Stomach (tissue), 8 donors: ENCODE measurements at regions not wholly inside any gene's neighbourhood (a gene's known extent, or its start where the extent isn't known, plus 50 kb on each side); places are given as distances from the start of the nearest gene placed in this dataset.

Source experiments
- DNase-seq, 2 donors: peaks; one replicate each; pipeline versions ENCODE4 v3.0.0 to v3.0.0-alpha.2; 2013 to 2019
- H3K27ac ChIP-seq, 5 donors: fragments of 200-600 bp in 4 of 5; sonication (generic) in 4 of 5; one replicate each; pipeline ENCODE4 v1.5.1; 2013 to 2019; ENCODE audit warnings: mild to moderate bottlenecking in 1 of 5, moderate library complexity in 1 of 5
- H3K27me3 ChIP-seq, 3 donors: fragments of 200-600 bp; sonication (generic); one replicate each; pipeline ENCODE4 v1.5.1; 2017 to 2019; ENCODE audit warnings: mixed run types in 1 of 3
- H3K36me3 ChIP-seq, 4 donors: fragments of 200-600 bp; sonication (generic); 1 replicate in 3 of 4; 2 replicates in 1 of 4; pipeline ENCODE4 v1.5.1; 2016 to 2019
- H3K4me1 ChIP-seq, 4 donors: fragments of 200-600 bp; sonication (generic); one replicate each; pipeline ENCODE4 v1.5.1; 2016 to 2019
- H3K4me3 ChIP-seq, 4 donors: fragments of 200-600 bp; sonication (generic) in 3 of 4; one replicate each; pipeline ENCODE4 v1.5.1; 2016 to 2019; ENCODE audit warnings: mild to moderate bottlenecking in 1 of 4
- H3K9me3 ChIP-seq, 4 donors: fragments of 200-600 bp; sonication (generic); one replicate each; pipeline ENCODE4 v1.5.1; 2016 to 2019
- EP300 ChIP-seq: sonication (generic); formaldehyde crosslinking; IDR thresholded peaks from one replicate; pipeline ENCODE4 v1.6.1; 2017; ENCODE audit warnings: antibody characterized with exemption
- POLR2A ChIP-seq, 4 donors: fragments of 450-650 bp; IDR thresholded peaks; one replicate each; pipeline ENCODE4 v1.6.1; 2016; ENCODE audit warnings: antibody characterized with exemption in 4 of 4, control low read depth in 2 of 4, mild to moderate bottlenecking in 1 of 4, moderate library complexity in 1 of 4
- POLR2AphosphoS5 ChIP-seq, 3 donors: sonication (generic); formaldehyde crosslinking; IDR thresholded peaks; one replicate each; pipeline ENCODE4 v1.6.1; 2016; ENCODE audit warnings: antibody characterized with exemption in 3 of 3
- WGBS, 5 donors: extraction: QIAGEN DNeasy Blood & Tissue Kit in 3 of 5; methylation state at CpG; one replicate each; pipeline versions ENCODE4 v1.1.5 to v1.1.7; 2013 to 2018; 5-methylcytosine and 5-hydroxymethylcytosine counted together
- intact Hi-C: fragments of 100-400 bp; cut with DNase I; formaldehyde crosslinking; loops from one replicate; pipeline ENCODE4 v1.15.1; 2023; ENCODE audit warnings: low total_unique reads
- TF ChIP-seq, protein P1 (sequence below), 7 experiments: fragments of 450-650 bp in 4 of 7; fragments of 200-600 bp in 3 of 7; sonication (generic) in 3 of 7; IDR thresholded peaks; one replicate each; pipeline ENCODE4 v1.5.1; 2016 to 2019; ENCODE audit warnings: antibody characterized with exemption in 7 of 7, control low read depth in 2 of 7, mild to moderate bottlenecking in 1 of 7
- donor health status: healthy with polysubstance abuse.
- donor health status: Bipolar disorder and iron deficiency.
- donor health status: healthy.

DNA sequence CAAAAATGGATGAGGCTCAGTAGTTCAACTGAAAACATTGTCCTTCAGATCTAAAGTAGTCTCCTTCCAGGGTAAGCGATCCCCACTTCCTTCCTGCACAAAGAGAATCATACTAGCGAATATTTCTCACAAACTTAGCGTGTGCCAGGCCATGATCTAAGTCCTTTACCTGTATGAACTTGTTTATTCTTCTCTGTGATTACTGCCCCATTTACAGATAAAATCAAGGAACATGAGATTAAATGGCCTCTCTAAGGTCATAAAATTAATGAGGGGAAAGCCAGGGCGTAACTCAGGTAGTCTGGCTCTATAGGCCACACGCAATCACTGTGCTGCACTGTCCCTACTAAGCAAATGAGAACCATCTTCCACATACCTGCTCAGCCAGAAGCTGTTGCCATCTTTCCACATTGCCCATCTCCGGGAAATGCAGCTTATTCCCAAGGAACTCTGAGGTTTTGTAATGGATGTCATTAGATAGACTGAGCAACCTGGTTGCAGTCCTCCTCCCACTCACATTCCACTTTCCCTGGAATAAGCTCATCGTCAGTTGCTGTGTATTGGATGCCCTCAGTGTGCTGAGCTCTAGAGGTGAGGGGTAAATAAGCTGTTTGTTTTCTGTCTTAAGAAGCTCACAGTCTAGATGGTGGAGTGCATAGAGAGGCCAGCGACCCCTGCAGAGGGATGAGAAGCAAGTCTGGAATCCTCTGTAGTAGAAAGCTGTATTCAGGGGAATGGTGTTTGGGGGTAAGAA lies 146.3 kb downstream of the SNX19 start:
- no peak for DNase-seq
- intact Hi-C loops: no loop called here
- no peaks in the 10 kb centered on the region for H3K36me3 ChIP-seq
- no peaks in the 10 kb centered on the region for H3K27me3 ChIP-seq
- no peak overlapping the region for H3K27ac ChIP-seq
- WGBS, 5 donors: 60 to 77% (median 70%) methylated on average over 8 of the region's 8 CpGs
- H3K4me3 ChIP-seq: no peak overlapping the region
- H3K4me1 ChIP-seq: peaks cover 0 to 16% (median 7%) of the 10 kb centered on the region in 4 donors
- H3K9me3 ChIP-seq: no peaks in the 10 kb centered on the region
- TF ChIP-seq POLR2A (IDR thresholded peaks at IDR 0.05) (no peak), EP300 (no peak), POLR2AphosphoS5 (IDR thresholded peaks at IDR 0.05) (no peak)
- TF ChIP-seq, protein P1, sequence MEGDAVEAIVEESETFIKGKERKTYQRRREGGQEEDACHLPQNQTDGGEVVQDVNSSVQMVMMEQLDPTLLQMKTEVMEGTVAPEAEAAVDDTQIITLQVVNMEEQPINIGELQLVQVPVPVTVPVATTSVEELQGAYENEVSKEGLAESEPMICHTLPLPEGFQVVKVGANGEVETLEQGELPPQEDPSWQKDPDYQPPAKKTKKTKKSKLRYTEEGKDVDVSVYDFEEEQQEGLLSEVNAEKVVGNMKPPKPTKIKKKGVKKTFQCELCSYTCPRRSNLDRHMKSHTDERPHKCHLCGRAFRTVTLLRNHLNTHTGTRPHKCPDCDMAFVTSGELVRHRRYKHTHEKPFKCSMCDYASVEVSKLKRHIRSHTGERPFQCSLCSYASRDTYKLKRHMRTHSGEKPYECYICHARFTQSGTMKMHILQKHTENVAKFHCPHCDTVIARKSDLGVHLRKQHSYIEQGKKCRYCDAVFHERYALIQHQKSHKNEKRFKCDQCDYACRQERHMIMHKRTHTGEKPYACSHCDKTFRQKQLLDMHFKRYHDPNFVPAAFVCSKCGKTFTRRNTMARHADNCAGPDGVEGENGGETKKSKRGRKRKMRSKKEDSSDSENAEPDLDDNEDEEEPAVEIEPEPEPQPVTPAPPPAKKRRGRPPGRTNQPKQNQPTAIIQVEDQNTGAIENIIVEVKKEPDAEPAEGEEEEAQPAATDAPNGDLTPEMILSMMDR (IDR thresholded peaks at IDR 0.05): no peak

- DNase-seq: no peak
- no peaks in the 10 kb centered on the region for H3K36me3 ChIP-seq
- H3K9me3 ChIP-seq: no peaks in the 10 kb centered on the region
- TF ChIP-seq POLR2AphosphoS5 (IDR thresholded peaks at IDR 0.05): peak in 2 of 3 donors; percentile 9 to 23
- TF ChIP-seq EP300: no peak
- TF ChIP-seq, protein P1 (IDR thresholded peaks at IDR 0.05): no peak
- TF ChIP-seq POLR2A (IDR thresholded peaks at IDR 0.05): no peak
- no peak overlapping the region for H3K4me3 ChIP-seq
- H3K27me3 ChIP-seq: no peaks in the 10 kb centered on the region
- intact Hi-C loops: no loop called here
- peaks cover 0 to 16% (median 7%) of the 10 kb centered on the region in 4 donors for H3K4me1 ChIP-seq
- WGBS, 5 donors: 72 to 79% (median 76%) methylated on average over 7 of the region's 7 CpGs
- H3K27ac ChIP-seq: no peak overlapping the region
Observed at GRCh38 chr11:130771708-130772107, 144.6 kb downstream of the SNX19 start.

- TF ChIP-seq POLR2AphosphoS5 (IDR thresholded peaks at IDR 0.05): peak in 2 of 3 donors; percentile 24 to 61
- no peak for TF ChIP-seq POLR2A (IDR thresholded peaks at IDR 0.05)
- H3K36me3 ChIP-seq: no peaks in the 10 kb centered on the region
- no peaks in the 10 kb centered on the region for H3K9me3 ChIP-seq
- H3K27ac ChIP-seq: peak overlapping the region in 3 of 5 donors; percentile 14 to 35 (median 26)
- no peak overlapping the region for H3K4me3 ChIP-seq
- 35 to 44% (median 36%) methylated on average over 6 of the region's 6 CpGs for WGBS, 5 donors
- no peaks in the 10 kb centered on the region for H3K27me3 ChIP-seq
- H3K4me1 ChIP-seq: peaks cover 0 to 16% (median 7%) of the 10 kb centered on the region in 4 donors
- intact Hi-C loops: no loop called here
- DNase-seq: peak in 1 of 2 donors; percentile 29
Observed at GRCh38 chr11:130772266-130773227, 143.7 kb downstream of the SNX19 start.

GRCh38 chr11:130773244-130773820 lies 142.9 kb downstream of the SNX19 start:
- no peak overlapping the region for H3K4me3 ChIP-seq
- H3K4me1 ChIP-seq: peaks cover 0 to 16% (median 7%) of the 10 kb centered on the region in 4 donors
- intact Hi-C loops: no loop called here
- H3K36me3 ChIP-seq: no peaks in the 10 kb centered on the region
- no peaks in the 10 kb centered on the region for H3K27me3 ChIP-seq
- 69 to 83% (median 79%) methylated on average over 5 of the region's 5 CpGs for WGBS, 5 donors
- TF ChIP-seq, protein P1 (IDR thresholded peaks at IDR 0.05): no peak
- TF ChIP-seq POLR2AphosphoS5 (IDR thresholded peaks at IDR 0.05) (no peak), EP300 (no peak), POLR2A (IDR thresholded peaks at IDR 0.05) (no peak)
- DNase-seq: no peak
- H3K27ac ChIP-seq: peak overlapping the region in 3 of 5 donors; percentile 14 to 35 (median 26)
- no peaks in the 10 kb centered on the region for H3K9me3 ChIP-seq
